ENCODE measurements at regions not wholly inside any gene's neighbourhood (a gene's known extent, or its start where the extent isn't known, plus 50 kb on each side); places are given as distances from the start of the nearest gene placed in this dataset.

GRCh38 chr10:33082373-33082895 lies 124.4 kb upstream of the ITGB1 start:
- TF ChIP-seq CTCF (IDR thresholded peaks at IDR 0.05; ENCODE audit: low read depth, low read length, missing input control) (no peak), MAX (IDR thresholded peaks at IDR 0.05) (no peak), REST (IDR thresholded peaks at IDR 0.05) (no peak), YY1 (IDR thresholded peaks at IDR 0.05) (no peak), ZBTB33 (IDR thresholded peaks at IDR 0.05) (no peak), RAD21 (IDR thresholded peaks at IDR 0.05) (no peak), NR2F2 (IDR thresholded peaks at IDR 0.05) (no peak), TAF1 (conservative IDR thresholded peaks at IDR 0.05) (no peak), EGR1 (IDR thresholded peaks at IDR 0.05; ENCODE audit: low read depth in 2 of 2) (no peak), SP1 (IDR thresholded peaks at IDR 0.05) (no peak), ATF3 (IDR thresholded peaks at IDR 0.05) (no peak), GABPA (IDR thresholded peaks at IDR 0.05 in 1 of 2, conservative IDR thresholded peaks at IDR 0.05 in 1 of 2) (no peak)

All from liver (tissue), 3 donors.